Loucy (cell line): ENCODE measurements at regions not wholly inside any gene's neighbourhood (a gene's known extent, or its start where the extent isn't known, plus 50 kb on each side); places are given as distances from the start of the nearest gene placed in this dataset.
A peak's percentile ranks its signal among the peaks of the same experiment; 100 is the strongest.

ENCODE experiments used
- H2AFZ ChIP-seq: fragments of 200-600 bp; sonication (generic); 2 replicates; pipeline ENCODE4 v1.6.0; 2016; ENCODE audit warnings: antibody characterized with exemption, mild to moderate bottlenecking, low read length, moderate library complexity
- H3F3A ChIP-seq: fragments of 200-600 bp; 2 replicates; pipeline ENCODE4 v1.6.0; 2016; ENCODE audit warnings: antibody characterized with exemption, low read depth, mild to moderate bottlenecking
- H3K27me3 ChIP-seq: fragments of 200-600 bp; sonication (generic); 2 replicates; pipeline ENCODE4 v1.6.1; 2014; ENCODE audit warnings: low read length, mild to moderate bottlenecking; ENCODE audit not compliant: insufficient read depth, poor library complexity, severe bottlenecking
- H3K36me3 ChIP-seq: fragments of 200-600 bp; sonication (generic); 2 replicates; pipeline ENCODE4 v1.6.1; 2016; ENCODE audit warnings: low read length; ENCODE audit not compliant: insufficient read depth
- H3K4me1 ChIP-seq: fragments of 200-600 bp; sonication (generic); 2 replicates; pipeline ENCODE4 v1.5.1; 2014; ENCODE audit warnings: low read length, mild to moderate bottlenecking; ENCODE audit not compliant: insufficient read depth, poor library complexity, severe bottlenecking
- H3K4me2 ChIP-seq: fragments of 200-600 bp; sonication (generic); 2 replicates; pipeline ENCODE4 v1.6.0; 2014; ENCODE audit warnings: antibody characterized with exemption, low read length, low read depth, mild to moderate bottlenecking; ENCODE audit not compliant: poor library complexity, severe bottlenecking
- H3K4me3 ChIP-seq: fragments of 200-600 bp; sonication (generic); 2 replicates; pipeline ENCODE4 v1.5.1; 2014; ENCODE audit warnings: low read length, mild to moderate bottlenecking, mixed read lengths; ENCODE audit not compliant: poor library complexity, severe bottlenecking
- H3K79me2 ChIP-seq: fragments of 200-600 bp; sonication (generic); 2 replicates; pipeline ENCODE4 v1.6.1; 2014; ENCODE audit warnings: low read length; ENCODE audit not compliant: insufficient read depth
- H3K9ac ChIP-seq: fragments of 200-600 bp; sonication (generic); 2 replicates; pipeline ENCODE4 v1.6.0; 2014; ENCODE audit warnings: mild to moderate bottlenecking, low read depth, low read length, moderate library complexity; ENCODE audit not compliant: poor library complexity, severe bottlenecking
- H3K9me2 ChIP-seq: fragments of 200-600 bp; sonication (generic); replicated peaks from 2 replicates; pipeline ENCODE4 v1.6.1; 2016; ENCODE audit warnings: low read depth, low read length, mixed read lengths
- H3K9me3 ChIP-seq: fragments of 200-600 bp; sonication (generic); 2 replicates; pipeline ENCODE4 v1.6.1; 2014; ENCODE audit warnings: mild to moderate bottlenecking, antibody characterized with exemption, low read length, low read depth; ENCODE audit not compliant: insufficient read depth
- H4K20me1 ChIP-seq: fragments of 200-600 bp; sonication (generic); 2 replicates; pipeline ENCODE4 v1.6.0; 2014; ENCODE audit warnings: antibody characterized with exemption, low read length, mild to moderate bottlenecking; ENCODE audit not compliant: insufficient read depth, poor library complexity, severe bottlenecking
- CTCF ChIP-seq: fragments of 200-600 bp; sonication (generic); conservative IDR thresholded peaks from 2 replicates; pipeline ENCODE4 v1.5.1; 2014; ENCODE audit warnings: mild to moderate bottlenecking, antibody characterized with exemption, low read length
- EZH2phosphoT487 ChIP-seq: fragments of 200-600 bp; IDR thresholded peaks from 2 replicates; pipeline ENCODE4 v1.6.1; 2018; ENCODE audit warnings: antibody characterized with exemption, mild to moderate bottlenecking, moderate library complexity, borderline replicate concordance

DNA sequence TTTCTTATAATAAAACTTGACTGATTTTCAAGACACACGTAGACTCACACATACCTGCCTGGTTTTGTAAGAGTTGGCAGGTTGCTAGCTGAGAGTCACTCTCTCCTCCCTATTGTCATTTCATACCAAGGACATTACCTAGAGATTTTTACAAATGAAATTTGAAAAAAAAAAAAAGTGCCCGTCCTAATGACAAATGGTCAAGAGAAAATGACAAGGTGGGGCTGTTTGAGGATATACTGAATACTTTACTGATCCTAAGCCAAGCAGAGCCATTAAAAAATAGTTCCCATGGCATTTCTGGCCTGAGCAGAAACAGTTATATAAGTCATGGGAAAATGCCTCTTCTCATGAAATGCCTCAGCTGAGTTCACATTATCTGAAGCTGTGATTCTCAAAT, 150.2 kb downstream of the DYRK2 start:
- no peak overlapping the region for H2AFZ ChIP-seq
- no peaks in the 10 kb centered on the region for H4K20me1 ChIP-seq
- no peaks in the 10 kb centered on the region for H3K36me3 ChIP-seq
- H3F3A ChIP-seq = no peaks in the 10 kb centered on the region
- no peaks in the 10 kb centered on the region for H3K9me3 ChIP-seq
- no peaks in the 10 kb centered on the region for H3K79me2 ChIP-seq
- no peak overlapping the region for H3K4me2 ChIP-seq
- H3K4me3 ChIP-seq = no peak overlapping the region
- no peaks in the 10 kb centered on the region for H3K27me3 ChIP-seq
- H3K9me2 ChIP-seq = no peaks in the 10 kb centered on the region
- TF ChIP-seq EZH2phosphoT487 = no peak
- no peak for TF ChIP-seq CTCF
- peaks cover 7% of the 10 kb centered on the region for H3K4me1 ChIP-seq
- H3K9ac ChIP-seq = no peak overlapping the region

DNA sequence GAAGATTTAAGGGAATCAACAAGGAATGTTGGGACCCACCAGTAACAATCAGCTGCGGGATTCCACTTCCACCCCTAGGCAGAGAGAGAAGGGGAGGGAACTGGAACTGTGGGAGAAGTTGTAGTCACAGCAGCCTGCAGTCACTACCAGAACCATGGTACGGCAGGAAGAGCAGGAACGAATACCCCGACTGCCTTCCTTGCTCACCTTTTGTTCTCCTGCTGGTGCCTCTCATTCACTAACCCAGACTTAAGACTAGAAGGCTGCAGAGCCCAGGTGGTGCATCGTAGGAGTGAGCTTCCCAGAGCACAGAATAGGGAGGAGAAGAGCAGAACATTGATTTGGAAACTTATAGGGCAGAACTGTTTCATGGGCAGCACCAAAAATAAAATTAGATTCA, 154.2 kb downstream of the DYRK2 start:
- Histone ChIP-seq H3K9me3 (no peaks in the 10 kb centered on the region), H4K20me1 (no peaks in the 10 kb centered on the region), H3K4me2 (no peak overlapping the region), H3K36me3 (no peaks in the 10 kb centered on the region), H3F3A (no peaks in the 10 kb centered on the region), H2AFZ (no peak overlapping the region), H3K4me1 (peaks cover 19% of the 10 kb centered on the region), H3K27me3 (no peaks in the 10 kb centered on the region), H3K9me2 (no peaks in the 10 kb centered on the region), H3K4me3 (no peak overlapping the region), H3K9ac (no peak overlapping the region), H3K79me2 (no peaks in the 10 kb centered on the region)
- TF ChIP-seq CTCF = no peak
- no peak for TF ChIP-seq EZH2phosphoT487

DNA sequence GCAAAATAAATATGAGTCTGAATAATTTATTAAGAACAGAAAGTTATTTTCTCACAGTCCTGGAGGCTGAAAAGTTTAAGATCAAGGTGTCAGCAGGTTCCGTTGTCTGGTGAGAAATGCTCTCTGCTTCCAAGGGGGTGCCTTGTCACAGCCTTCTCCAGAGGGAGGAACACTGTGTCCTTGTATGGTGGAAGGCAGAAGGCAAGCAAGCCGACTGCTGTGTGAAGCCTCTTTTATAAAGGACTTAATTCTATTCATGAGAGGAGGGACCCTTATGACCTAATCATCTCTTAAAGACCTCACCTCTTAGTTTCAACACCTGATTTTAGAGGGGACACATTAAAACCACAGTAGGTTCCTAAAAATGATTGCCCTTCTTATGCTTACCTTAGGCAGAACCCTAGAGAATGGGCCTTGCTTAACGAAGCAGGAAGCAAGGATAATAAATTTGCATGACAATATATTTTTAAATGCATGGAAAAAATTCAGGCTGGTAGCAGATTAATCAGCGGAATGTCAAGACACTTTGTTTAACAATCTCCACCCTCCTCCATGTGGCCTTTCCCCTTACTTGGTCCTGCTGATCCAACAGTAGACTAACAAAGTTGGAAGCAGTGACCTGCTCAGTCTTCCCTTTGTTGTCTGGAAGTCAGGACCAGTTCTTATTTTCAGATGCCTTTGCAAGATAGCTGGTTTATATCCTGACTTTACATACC, 154.9 kb downstream of the DYRK2 start:
- no peak overlapping the region for H2AFZ ChIP-seq
- H3K4me1 ChIP-seq = peaks cover 19% of the 10 kb centered on the region
- no peaks in the 10 kb centered on the region for H3K36me3 ChIP-seq
- H3F3A ChIP-seq = no peaks in the 10 kb centered on the region
- H3K9me2 ChIP-seq = no peaks in the 10 kb centered on the region
- no peaks in the 10 kb centered on the region for H3K79me2 ChIP-seq
- H3K27me3 ChIP-seq = no peaks in the 10 kb centered on the region
- no peak overlapping the region for H3K9ac ChIP-seq
- H4K20me1 ChIP-seq = no peaks in the 10 kb centered on the region
- no peaks in the 10 kb centered on the region for H3K9me3 ChIP-seq
- no peak for TF ChIP-seq CTCF
- TF ChIP-seq EZH2phosphoT487 = no peak
- H3K4me2 ChIP-seq = peak overlapping the region; percentile 50
- no peak overlapping the region for H3K4me3 ChIP-seq
